A549 (cell line): ENCODE measurements at regions not wholly inside any gene's neighbourhood (a gene's known extent, or its start where the extent isn't known, plus 50 kb on each side); places are given as distances from the start of the nearest gene placed in this dataset.

Experiments used
- CBX8 ChIP-seq: fragments of 200-600 bp; sonication (generic); IDR thresholded peaks from 2 replicates; pipeline ENCODE4 v1.6.1; 2016
- CTCF ChIP-seq: fragments of >200 bp; sonication (Bioruptor Twin); formaldehyde crosslinking; IDR thresholded peaks from 3 replicates; pipeline ENCODE4 v1.5.1; 2016
- EP300 ChIP-seq, 2 experiments: fragments of >200 bp; sonication (Bioruptor Twin); formaldehyde crosslinking; IDR thresholded peaks; 2 replicates in 1 of 2; 3 replicates in 1 of 2; pipeline ENCODE4 v1.6.1; 2016 to 2017
- ESRRA ChIP-seq: fragments of 150-350 bp; IDR thresholded peaks from 2 replicates; pipeline ENCODE4 v1.6.1; 2014; ENCODE audit warnings: mild to moderate bottlenecking, low read length, borderline replicate concordance
- MYC ChIP-seq: IDR thresholded peaks from 2 replicates; pipeline ENCODE4 v1.6.1; 2012; ENCODE audit warnings: mild to moderate bottlenecking, inconsistent platforms, low read length, improper control_type of control experiment, borderline replicate concordance
- NR3C1 ChIP-seq: fragments of >200 bp; sonication (Bioruptor Twin); formaldehyde crosslinking; IDR thresholded peaks from 3 replicates; pipeline ENCODE4 v1.6.1; 2017
- POLR2A ChIP-seq: IDR thresholded peaks from 2 replicates; pipeline ENCODE4 v1.6.1; 2012; ENCODE audit warnings: mild to moderate bottlenecking, low read length
- SMC3 ChIP-seq: fragments of >200 bp; sonication (Bioruptor Twin); formaldehyde crosslinking; IDR thresholded peaks from 3 replicates; pipeline ENCODE4 v1.6.1; 2018; ENCODE audit warnings: inconsistent platforms
- ZFP36 ChIP-seq: fragments of 450-650 bp; IDR thresholded peaks from 2 replicates; pipeline ENCODE4 v1.6.1; 2014; ENCODE audit warnings: borderline replicate concordance; ENCODE audit not compliant: partially characterized antibody
- ZNF302 ChIP-seq: fragments of 250-450 bp; sonication (Bioruptor Pico); IDR thresholded peaks from 2 replicates; pipeline ENCODE4 v1.9.0; 2021; ENCODE audit warnings: inconsistent platforms, mild to moderate bottlenecking, moderate library complexity
- ZSCAN20 ChIP-seq: fragments of 250-450 bp; sonication (Bioruptor Pico); IDR thresholded peaks from 2 replicates; pipeline ENCODE4 v1.8.0; 2022; ENCODE audit warnings: mild to moderate bottlenecking, moderate library complexity

GRCh38 chr1:8115769-8116167 lies 89.7 kb upstream of the ERRFI1 start:
- TF ChIP-seq SMC3, result no peak
- no peak for TF ChIP-seq EP300 (IDR thresholded peaks at IDR 0.05)
- TF ChIP-seq POLR2A, result no peak
- no peak for TF ChIP-seq ZNF302 (CRISPR knock-in tag)
- TF ChIP-seq MYC, result no peak
- no peak for TF ChIP-seq CTCF
- no peak for TF ChIP-seq NR3C1
- no peak for TF ChIP-seq ZSCAN20
- no peak for TF ChIP-seq ESRRA
- no peak for TF ChIP-seq CBX8
- no peak for TF ChIP-seq ZFP36
